ENCODE measurements at regions not wholly inside any gene's neighbourhood (a gene's known extent, or its start where the extent isn't known, plus 50 kb on each side); places are given as distances from the start of the nearest gene placed in this dataset.

GRCh38 chr1:219476716-219477115, 136.2 kb downstream of the ZC3H11B start:
- H3K4me3 ChIP-seq (ENCODE audit: low read length in 2 of 2): no peak overlapping the region
- intact Hi-C loops (cut with micrococcal nuclease): no loop called here
- H3K36me3 ChIP-seq (ENCODE audit: insufficient read depth, low read length): no peaks in the 10 kb centered on the region
- Mint-ChIP-seq H3K27me3 (no peaks in the 10 kb centered on the region), H3K9me3 (peaks cover 0 to 2% (median 0%) of the 10 kb centered on the region in 8 donors), H3K27ac (no peak overlapping the region), H3K4me1 (no peaks in the 10 kb centered on the region), H3K36me3 (no peaks in the 10 kb centered on the region), H3K4me3 (no peak overlapping the region)
- H3K27me3 ChIP-seq (ENCODE audit: insufficient read depth, low read length): no peaks in the 10 kb centered on the region
- no peaks in the 10 kb centered on the region for H3K4me1 ChIP-seq (ENCODE audit: insufficient read depth, low read length)
- DNase-seq: no peak
- no peaks in the 10 kb centered on the region for H3K9me3 ChIP-seq (ENCODE audit: control insufficient read depth in 1 of 2, low read length in 2 of 2)
- H3K27ac ChIP-seq (ENCODE audit: low read depth, low read length): no peak overlapping the region
- ChIA-PET POLR2A (ENCODE audit: partially characterized antibody) (no interaction called here), CTCF (ENCODE audit: partially characterized antibody) (no interaction called here)

GRCh38 chr1:219476116-219476515, 136.8 kb downstream of the ZC3H11B start:
- Mint-ChIP-seq H3K27ac (no peak overlapping the region), H3K27me3 (no peaks in the 10 kb centered on the region)
- POLR2A ChIA-PET (ENCODE audit: partially characterized antibody): no interaction called here

GRCh38 chr1:219472596-219472995, 140.3 kb downstream of the ZC3H11B start:
- ChIA-PET POLR2A (ENCODE audit: partially characterized antibody) (no interaction called here), CTCF (ENCODE audit: partially characterized antibody) (no interaction called here)
- Histone ChIP-seq H3K9me3 (ENCODE audit: control insufficient read depth in 1 of 2, low read length in 2 of 2) (no peaks in the 10 kb centered on the region), H3K4me3 (ENCODE audit: low read length in 2 of 2) (no peak overlapping the region), H3K36me3 (ENCODE audit: insufficient read depth, low read length) (no peaks in the 10 kb centered on the region), H3K4me1 (ENCODE audit: insufficient read depth, low read length) (no peaks in the 10 kb centered on the region), H3K27me3 (ENCODE audit: insufficient read depth, low read length) (no peaks in the 10 kb centered on the region), H3K27ac (ENCODE audit: low read depth, low read length) (no peak overlapping the region)
- no peak for DNase-seq
- peaks cover 0 to 2% (median 0%) of the 10 kb centered on the region in 8 donors for H3K9me3 Mint-ChIP-seq
- no peaks in the 10 kb centered on the region for H3K4me1 Mint-ChIP-seq
- no peaks in the 10 kb centered on the region for H3K36me3 Mint-ChIP-seq
- intact Hi-C loops (cut with micrococcal nuclease): no loop called here
- no peak overlapping the region for H3K4me3 Mint-ChIP-seq
- H3K27me3 Mint-ChIP-seq: no peaks in the 10 kb centered on the region
- H3K27ac Mint-ChIP-seq: no peak overlapping the region

More at GRCh38 chr1:219476116-219476515, 136.8 kb downstream of the ZC3H11B start:
- H3K4me3 Mint-ChIP-seq: no peak overlapping the region
- H3K27me3 ChIP-seq (ENCODE audit: insufficient read depth, low read length): no peaks in the 10 kb centered on the region
- no peaks in the 10 kb centered on the region for H3K9me3 ChIP-seq (ENCODE audit: control insufficient read depth in 1 of 2, low read length in 2 of 2)
- H3K9me3 Mint-ChIP-seq: peaks cover 0 to 2% (median 0%) of the 10 kb centered on the region in 8 donors
- no peaks in the 10 kb centered on the region for H3K36me3 ChIP-seq (ENCODE audit: insufficient read depth, low read length)
- intact Hi-C loops (cut with micrococcal nuclease): no loop called here
- CTCF ChIA-PET (ENCODE audit: partially characterized antibody): no interaction called here
- no peaks in the 10 kb centered on the region for H3K4me1 Mint-ChIP-seq
- H3K27ac ChIP-seq (ENCODE audit: low read depth, low read length): no peak overlapping the region
- H3K4me1 ChIP-seq (ENCODE audit: insufficient read depth, low read length): no peaks in the 10 kb centered on the region
- DNase-seq: no peak
- H3K4me3 ChIP-seq (ENCODE audit: low read length in 2 of 2): no peak overlapping the region
- no peaks in the 10 kb centered on the region for H3K36me3 Mint-ChIP-seq

GRCh38 chr1:219467524-219467923, 145.4 kb downstream of the ZC3H11B start:
- no peak overlapping the region for H3K4me3 ChIP-seq (ENCODE audit: low read length in 2 of 2)
- H3K9me3 ChIP-seq (ENCODE audit: control insufficient read depth in 1 of 2, low read length in 2 of 2): no peaks in the 10 kb centered on the region
- intact Hi-C loops (cut with micrococcal nuclease): no loop called here
- no peaks in the 10 kb centered on the region for H3K4me1 ChIP-seq (ENCODE audit: insufficient read depth, low read length)
- no peak for DNase-seq
- no peaks in the 10 kb centered on the region for H3K27me3 ChIP-seq (ENCODE audit: insufficient read depth, low read length)
- Mint-ChIP-seq H3K4me1 (no peaks in the 10 kb centered on the region), H3K27ac (no peak overlapping the region), H3K27me3 (no peaks in the 10 kb centered on the region), H3K4me3 (no peak overlapping the region), H3K9me3 (peaks cover 0 to 2% (median 0%) of the 10 kb centered on the region in 8 donors), H3K36me3 (no peaks in the 10 kb centered on the region)
- ChIA-PET CTCF (ENCODE audit: partially characterized antibody) (no interaction called here), POLR2A (ENCODE audit: partially characterized antibody) (no interaction called here)
- no peaks in the 10 kb centered on the region for H3K36me3 ChIP-seq (ENCODE audit: insufficient read depth, low read length)
- H3K27ac ChIP-seq (ENCODE audit: low read depth, low read length): no peak overlapping the region

- CTCF ChIA-PET (ENCODE audit: partially characterized antibody): no interaction called here
- Histone ChIP-seq H3K27me3 (ENCODE audit: insufficient read depth, low read length) (no peaks in the 10 kb centered on the region), H3K27ac (ENCODE audit: low read depth, low read length) (no peak overlapping the region), H3K36me3 (ENCODE audit: insufficient read depth, low read length) (no peaks in the 10 kb centered on the region), H3K4me3 (ENCODE audit: low read length in 2 of 2) (no peak overlapping the region), H3K9me3 (ENCODE audit: control insufficient read depth in 1 of 2, low read length in 2 of 2) (no peaks in the 10 kb centered on the region), H3K4me1 (ENCODE audit: insufficient read depth, low read length) (no peaks in the 10 kb centered on the region)
- Mint-ChIP-seq H3K27me3 (no peaks in the 10 kb centered on the region), H3K27ac (no peak overlapping the region), H3K4me3 (no peak overlapping the region), H3K9me3 (peaks cover 0 to 2% (median 0%) of the 10 kb centered on the region in 8 donors), H3K4me1 (no peaks in the 10 kb centered on the region), H3K36me3 (no peaks in the 10 kb centered on the region)
- intact Hi-C loops (cut with micrococcal nuclease): no loop called here
- no peak for DNase-seq
- POLR2A ChIA-PET (ENCODE audit: partially characterized antibody): no interaction called here
Observed at GRCh38 chr1:219466766-219467165, 146.1 kb downstream of the ZC3H11B start.

GRCh38 chr1:219465212-219466093, 147.5 kb downstream of the ZC3H11B start:
- H3K27ac Mint-ChIP-seq: no peak overlapping the region
- Histone ChIP-seq H3K36me3 (ENCODE audit: insufficient read depth, low read length) (no peaks in the 10 kb centered on the region), H3K27me3 (ENCODE audit: insufficient read depth, low read length) (no peaks in the 10 kb centered on the region), H3K4me1 (ENCODE audit: insufficient read depth, low read length) (no peaks in the 10 kb centered on the region), H3K27ac (ENCODE audit: low read depth, low read length) (no peak overlapping the region), H3K9me3 (ENCODE audit: control insufficient read depth in 1 of 2, low read length in 2 of 2) (no peaks in the 10 kb centered on the region), H3K4me3 (ENCODE audit: low read length in 2 of 2) (no peak overlapping the region)
- ChIA-PET POLR2A (ENCODE audit: partially characterized antibody) (no interaction called here), CTCF (ENCODE audit: partially characterized antibody) (no interaction called here)
- intact Hi-C loops (cut with micrococcal nuclease): no loop called here
- H3K4me1 Mint-ChIP-seq: no peaks in the 10 kb centered on the region
- H3K27me3 Mint-ChIP-seq: no peaks in the 10 kb centered on the region
- no peaks in the 10 kb centered on the region for H3K36me3 Mint-ChIP-seq
- H3K9me3 Mint-ChIP-seq: peaks cover 0 to 2% (median 0%) of the 10 kb centered on the region in 8 donors
- DNase-seq: no peak
- no peak overlapping the region for H3K4me3 Mint-ChIP-seq

- Histone ChIP-seq H3K27me3 (ENCODE audit: insufficient read depth, low read length) (no peaks in the 10 kb centered on the region), H3K27ac (ENCODE audit: low read depth, low read length) (no peak overlapping the region), H3K4me3 (ENCODE audit: low read length in 2 of 2) (no peak overlapping the region), H3K36me3 (ENCODE audit: insufficient read depth, low read length) (no peaks in the 10 kb centered on the region), H3K4me1 (ENCODE audit: insufficient read depth, low read length) (no peaks in the 10 kb centered on the region), H3K9me3 (ENCODE audit: control insufficient read depth in 1 of 2, low read length in 2 of 2) (no peaks in the 10 kb centered on the region)
- Mint-ChIP-seq H3K4me3 (no peak overlapping the region), H3K27ac (no peak overlapping the region), H3K4me1 (no peaks in the 10 kb centered on the region), H3K9me3 (peaks cover 0 to 4% (median 0%) of the 10 kb centered on the region in 8 donors), H3K36me3 (no peaks in the 10 kb centered on the region), H3K27me3 (no peaks in the 10 kb centered on the region)
- intact Hi-C loops (cut with micrococcal nuclease): no loop called here
- no peak for DNase-seq
- CTCF ChIA-PET (ENCODE audit: partially characterized antibody): no interaction called here
- POLR2A ChIA-PET (ENCODE audit: partially characterized antibody): no interaction called here
Observed at GRCh38 chr1:219463636-219464035, 149.3 kb downstream of the ZC3H11B start.
